Psoas muscle (tissue), 7 donors: ENCODE measurements at regions not wholly inside any gene's neighbourhood (a gene's known extent, or its start where the extent isn't known, plus 50 kb on each side); places are given as distances from the start of the nearest gene placed in this dataset.
A peak's percentile ranks its signal among the peaks of the same experiment; 100 is the strongest.

Experiments used
- ATAC-seq, 4 donors: fragments of 200-7000 bp; cut with Tn5 transposase; one replicate each; pipeline ENCODE4 v1.9.1; 2020; ENCODE audit warnings: moderate library complexity in 3 of 4, mild to moderate bottlenecking in 2 of 4
- DNase-seq, 2 donors: peaks; one replicate each; pipeline ENCODE4 v3.0.0-alpha.2; 2020
- H3K27ac ChIP-seq: fragments of 200-600 bp; one replicate; pipeline ENCODE4 v1.8.0; 2022
- H3K27me3 ChIP-seq, 3 donors: fragments of 200-600 bp in 1 of 3; one replicate each; pipeline versions ENCODE4 v1.6.1 to v1.8.0; 2013 to 2022; ENCODE audit warnings: low read length in 2 of 3, mild to moderate bottlenecking in 2 of 3, moderate library complexity in 1 of 3; ENCODE audit not compliant: insufficient read depth in 3 of 3
- H3K36me3 ChIP-seq, 2 donors: fragments of 200-600 bp in 1 of 2; one replicate each; pipeline versions ENCODE4 v1.6.1 to v1.8.0; 2013 to 2022; ENCODE audit warnings: low read depth in 1 of 2, mild to moderate bottlenecking in 1 of 2, moderate library complexity in 1 of 2; ENCODE audit not compliant: insufficient read depth in 1 of 2
- H3K4me1 ChIP-seq: fragments of 200-600 bp; one replicate; pipeline ENCODE4 v1.8.0; 2022
- H3K4me3 ChIP-seq: fragments of 200-600 bp; one replicate; pipeline ENCODE4 v1.8.0; 2022; ENCODE audit warnings: mild to moderate bottlenecking
- H3K9me3 ChIP-seq: fragments of 200-600 bp; one replicate; pipeline ENCODE4 v1.8.0; 2022
- WGBS, 3 donors: extraction: QIAGEN DNeasy Blood & Tissue Kit; methylation state at CpG; one replicate each; pipeline versions ENCODE4 v1.1.6 to v1.1.7; 2013; 5-methylcytosine and 5-hydroxymethylcytosine counted together
- intact Hi-C, 2 donors: fragments of 100-400 bp; cut with DNase I; formaldehyde crosslinking; loops; one replicate each; pipeline versions ENCODE4 v1.11.0 to v1.14.2; 2022
- TF ChIP-seq, protein P1 (sequence below): fragments of 200-600 bp; IDR thresholded peaks from one replicate; pipeline ENCODE4 v1.8.0; 2022; ENCODE audit warnings: antibody characterized with exemption
- donor health status: healthy with polysubstance abuse.
- donor health status: DM: no; HTN: no; CAD: no; lungs with moderate emphysema.
- donor health status: Bipolar disorder and iron deficiency.
- donor health status: healthy.
- donor health status: DM: yes; HTN: yes; CAD: no.
- donor health status: DM: no; HTN: no; CAD: no.
- donor health status: DM: yes; HTN: yes; CAD: no.

DNA sequence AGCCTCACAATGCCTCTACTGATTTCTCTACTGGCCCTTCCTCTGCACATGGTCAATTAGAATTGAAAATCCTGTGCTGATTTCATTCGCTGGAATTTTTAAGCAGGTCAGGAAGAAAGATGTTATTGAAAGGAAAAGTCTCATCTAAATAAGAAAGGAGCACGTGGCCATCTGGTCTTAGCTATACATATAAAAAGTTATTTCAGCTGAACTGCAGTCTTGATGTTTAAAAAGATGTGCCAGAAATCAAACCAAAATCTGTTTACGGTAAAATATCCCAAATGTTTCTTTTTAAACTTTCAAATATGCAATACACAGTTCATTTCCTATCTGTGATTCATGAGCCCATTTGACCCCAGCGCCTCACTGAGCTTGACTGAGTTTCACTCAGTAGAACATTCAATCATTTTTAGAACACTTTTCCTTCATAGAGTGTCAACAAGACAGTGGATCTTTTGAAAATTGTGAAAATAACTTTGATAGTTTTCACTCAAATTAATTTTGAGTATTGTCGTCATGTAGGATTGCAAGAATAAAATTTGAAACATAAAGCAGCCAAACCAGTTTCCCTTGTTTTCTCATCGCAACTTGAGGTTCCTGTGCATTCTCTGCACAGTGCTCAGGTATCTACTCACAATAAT, 293.6 kb downstream of the PTPRC start:
- H3K4me3 ChIP-seq = no peak overlapping the region

DNA sequence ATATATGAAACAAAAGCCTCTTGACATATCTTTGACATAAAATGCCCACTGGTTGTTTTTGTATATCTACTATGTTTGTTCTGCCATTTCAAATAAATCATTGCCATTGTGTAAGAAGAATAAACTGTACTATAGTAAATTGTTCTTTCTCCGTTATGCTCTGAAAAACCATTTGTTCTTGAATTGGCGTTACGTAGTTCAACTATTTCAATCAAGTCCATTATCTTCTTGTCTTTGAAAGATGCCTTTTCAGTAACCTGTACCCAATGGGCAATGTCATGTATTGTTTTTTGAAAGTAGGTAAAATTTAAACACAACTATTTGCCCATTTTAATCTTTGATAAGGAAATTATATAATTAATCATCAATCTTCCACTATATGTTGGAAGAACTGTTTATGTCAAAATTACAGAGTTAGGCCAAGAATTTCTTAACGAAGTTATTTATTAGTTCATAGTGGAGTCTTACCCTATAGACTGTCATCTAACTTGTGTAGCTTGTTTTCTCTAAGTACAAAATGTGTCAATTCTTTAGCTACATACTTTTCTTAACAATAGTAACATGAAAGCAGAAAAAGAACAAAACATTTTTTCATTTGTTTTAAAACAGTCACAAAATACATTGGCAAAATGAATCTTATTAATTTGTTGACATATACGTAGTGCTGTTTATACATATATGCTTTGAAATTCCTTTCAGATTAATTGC, 294.8 kb downstream of the PTPRC start:
- TF ChIP-seq, protein P1, sequence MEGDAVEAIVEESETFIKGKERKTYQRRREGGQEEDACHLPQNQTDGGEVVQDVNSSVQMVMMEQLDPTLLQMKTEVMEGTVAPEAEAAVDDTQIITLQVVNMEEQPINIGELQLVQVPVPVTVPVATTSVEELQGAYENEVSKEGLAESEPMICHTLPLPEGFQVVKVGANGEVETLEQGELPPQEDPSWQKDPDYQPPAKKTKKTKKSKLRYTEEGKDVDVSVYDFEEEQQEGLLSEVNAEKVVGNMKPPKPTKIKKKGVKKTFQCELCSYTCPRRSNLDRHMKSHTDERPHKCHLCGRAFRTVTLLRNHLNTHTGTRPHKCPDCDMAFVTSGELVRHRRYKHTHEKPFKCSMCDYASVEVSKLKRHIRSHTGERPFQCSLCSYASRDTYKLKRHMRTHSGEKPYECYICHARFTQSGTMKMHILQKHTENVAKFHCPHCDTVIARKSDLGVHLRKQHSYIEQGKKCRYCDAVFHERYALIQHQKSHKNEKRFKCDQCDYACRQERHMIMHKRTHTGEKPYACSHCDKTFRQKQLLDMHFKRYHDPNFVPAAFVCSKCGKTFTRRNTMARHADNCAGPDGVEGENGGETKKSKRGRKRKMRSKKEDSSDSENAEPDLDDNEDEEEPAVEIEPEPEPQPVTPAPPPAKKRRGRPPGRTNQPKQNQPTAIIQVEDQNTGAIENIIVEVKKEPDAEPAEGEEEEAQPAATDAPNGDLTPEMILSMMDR = no peak
- Histone ChIP-seq H3K9me3 (no peaks in the 10 kb centered on the region), H3K27me3 (no peaks in the 10 kb centered on the region), H3K27ac (no peak overlapping the region), H3K4me1 (peaks cover 12% of the 10 kb centered on the region), H3K4me3 (no peak overlapping the region), H3K36me3 (no peaks in the 10 kb centered on the region)
- 75 to 84% (median 81%) methylated on average over 5 of the region's 5 CpGs for WGBS, 3 donors
- DNase-seq = no peak
- intact Hi-C loops = loop anchor here in 1 of 2 donors (5.0 kb wide), 1 partner anchor 51 kb away; no protein-coding TSS in a partner anchor
- no peak for ATAC-seq

More for the DNA sequence above, 293.6 kb downstream of the PTPRC start:
- intact Hi-C loops = loop anchor here in 1 of 2 donors (5.0 kb wide), 1 partner anchor 50 kb away; no protein-coding TSS in a partner anchor
- no peak for ATAC-seq
- Histone ChIP-seq H3K4me1 (peaks cover 12% of the 10 kb centered on the region), H3K27ac (no peak overlapping the region), H3K36me3 (no peaks in the 10 kb centered on the region), H3K27me3 (no peaks in the 10 kb centered on the region), H3K9me3 (no peaks in the 10 kb centered on the region)
- no peak for DNase-seq
- 73 to 78% (median 76%) methylated on average over 6 of the region's 6 CpGs for WGBS, 3 donors
- TF ChIP-seq, protein P1 = no peak

DNA sequence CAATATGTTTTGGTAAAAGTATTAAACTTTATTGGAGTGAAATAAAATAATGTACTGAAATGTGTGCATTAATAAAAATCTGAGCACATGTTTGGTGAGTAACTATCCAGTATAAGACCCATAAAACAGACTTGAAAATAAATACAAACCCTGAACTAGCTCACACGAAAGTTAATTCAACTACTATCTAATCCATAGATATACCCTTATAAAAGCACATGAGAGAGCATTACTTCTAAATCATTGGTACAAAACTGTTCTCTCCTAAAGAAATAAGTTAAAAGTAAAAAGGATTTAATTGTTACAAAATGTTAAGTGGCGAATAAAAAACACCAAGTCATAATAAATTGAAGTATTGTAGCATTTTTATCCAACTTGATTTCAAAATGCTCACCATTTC, 295.6 kb downstream of the PTPRC start:
- H3K27ac ChIP-seq = no peak overlapping the region
- peak overlapping the region; percentile 67 for H3K4me3 ChIP-seq
- H3K27me3 ChIP-seq = no peaks in the 10 kb centered on the region
- H3K9me3 ChIP-seq = no peaks in the 10 kb centered on the region
- no peaks in the 10 kb centered on the region for H3K36me3 ChIP-seq
- peaks cover 12% of the 10 kb centered on the region for H3K4me1 ChIP-seq
- intact Hi-C loops = loop anchor here in 1 of 2 donors (5.0 kb wide), 1 partner anchor 52 kb away; no protein-coding TSS in a partner anchor
- DNase-seq (no peak), ATAC-seq (no peak)
- TF ChIP-seq, protein P1 = no peak
- WGBS, 3 donors = 70 to 83% (median 71%) methylated on average over 2 of the region's 2 CpGs

DNA sequence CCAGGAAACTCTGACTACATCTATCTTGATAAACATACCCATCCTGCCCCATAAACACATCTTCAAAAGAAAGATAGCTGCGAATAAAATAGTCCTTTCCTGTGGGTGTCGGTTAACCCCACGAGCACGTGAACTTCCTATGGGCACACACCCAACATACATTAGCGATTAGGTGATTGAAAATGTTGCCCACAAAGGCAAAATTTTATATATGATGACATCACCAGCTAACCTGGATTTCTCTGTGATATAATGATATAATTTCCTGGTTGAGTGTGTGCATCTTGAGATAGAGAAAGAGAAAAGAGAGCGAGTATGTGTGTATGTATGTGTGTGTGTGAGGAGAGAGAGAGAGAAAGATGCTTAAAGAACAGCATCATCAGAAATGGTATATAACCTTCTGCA, 296.1 kb downstream of the PTPRC start:
- no peak overlapping the region for H3K27ac ChIP-seq
- WGBS, 3 donors = 25 to 32% (median 29%) methylated on average over 6 of the region's 6 CpGs
- no peaks in the 10 kb centered on the region for H3K36me3 ChIP-seq
- TF ChIP-seq, protein P1 = no peak
- peaks cover 12% of the 10 kb centered on the region for H3K4me1 ChIP-seq
- intact Hi-C loops = loop anchor here in 1 of 2 donors (5.0 kb wide), 1 partner anchor 53 kb away; no protein-coding TSS in a partner anchor
- DNase-seq = no peak
- no peak for ATAC-seq
- H3K9me3 ChIP-seq = no peaks in the 10 kb centered on the region
- no peaks in the 10 kb centered on the region for H3K27me3 ChIP-seq
- peak overlapping the region; percentile 67 for H3K4me3 ChIP-seq
